ENCODE measurements at regions not wholly inside any gene's neighbourhood (a gene's known extent, or its start where the extent isn't known, plus 50 kb on each side); places are given as distances from the start of the nearest gene placed in this dataset.

GRCh38 chr6:119476554-119476953, 127.0 kb upstream of the MAN1A1 start:
- CTCF ChIA-PET: no interaction called here

DNA sequence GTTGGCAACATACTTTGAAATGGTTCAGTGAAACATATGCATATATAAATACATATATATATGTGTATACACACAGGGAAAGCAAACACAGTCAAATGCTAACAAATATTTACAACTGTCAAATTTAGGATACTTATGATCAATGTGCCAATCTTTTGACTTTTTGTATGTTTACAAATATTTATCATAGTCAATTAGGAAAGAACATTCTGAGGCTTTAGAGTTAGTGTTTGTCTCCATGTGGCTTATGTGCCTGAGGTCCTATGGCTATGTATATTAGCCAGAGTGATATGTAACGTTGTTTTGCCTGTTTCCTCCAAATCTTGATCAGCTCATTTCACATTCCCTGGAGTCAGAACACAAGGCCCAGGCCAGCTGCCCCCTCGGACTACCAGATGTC, 126.5 kb upstream of the MAN1A1 start:
- POLR2A ChIA-PET (ENCODE audit: low non-redundant PET): no interaction called here
- Histone ChIP-seq H3K27ac (ENCODE audit: low read depth, low read length, poor library complexity, severe bottlenecking) (no peak overlapping the region), H3K9me3 (ENCODE audit: low read depth, low read length, poor library complexity, severe bottlenecking) (no peaks in the 10 kb centered on the region), H3K4me3 (ENCODE audit: low read depth, low read length, poor library complexity, severe bottlenecking) (no peak overlapping the region), H3K27me3 (replicated peaks; ENCODE audit: insufficient read depth, low read depth, low read length, poor library complexity) (peaks cover 18% of the 10 kb centered on the region), H3K4me1 (ENCODE audit: insufficient read depth, low read length, poor library complexity, severe bottlenecking) (no peaks in the 10 kb centered on the region), H3K36me3 (ENCODE audit: insufficient read depth, low read length, poor library complexity, severe bottlenecking) (no peaks in the 10 kb centered on the region)
- DNase-seq (ENCODE audit: low spot score): no peak
- no peak for TF ChIP-seq CTCF (conservative IDR thresholded peaks at IDR 0.05; ENCODE audit: low read depth, low read length)
- TF ChIP-seq EZH2 (IDR thresholded peaks at IDR 0.05; ENCODE audit: borderline replicate concordance, low read depth, low read length, poor library complexity, severe bottlenecking): no peak
- intact Hi-C loops (cut with micrococcal nuclease; ENCODE audit: unreplicated experiment): no loop called here
- BruUV-seq (replicated peaks): no TSS peak
- CTCF ChIA-PET: no interaction called here

More at GRCh38 chr6:119476554-119476953, 127.0 kb upstream of the MAN1A1 start:
- TF ChIP-seq CTCF (conservative IDR thresholded peaks at IDR 0.05; ENCODE audit: low read depth, low read length): no peak
- no peak for TF ChIP-seq EZH2 (IDR thresholded peaks at IDR 0.05; ENCODE audit: borderline replicate concordance, low read depth, low read length, poor library complexity, severe bottlenecking)
- Histone ChIP-seq H3K9me3 (ENCODE audit: low read depth, low read length, poor library complexity, severe bottlenecking) (no peaks in the 10 kb centered on the region), H3K27me3 (replicated peaks; ENCODE audit: insufficient read depth, low read depth, low read length, poor library complexity) (peaks cover 14% of the 10 kb centered on the region), H3K27ac (ENCODE audit: low read depth, low read length, poor library complexity, severe bottlenecking) (no peak overlapping the region), H3K4me1 (ENCODE audit: insufficient read depth, low read length, poor library complexity, severe bottlenecking) (no peaks in the 10 kb centered on the region), H3K36me3 (ENCODE audit: insufficient read depth, low read length, poor library complexity, severe bottlenecking) (no peaks in the 10 kb centered on the region), H3K4me3 (ENCODE audit: low read depth, low read length, poor library complexity, severe bottlenecking) (no peak overlapping the region)
- no peak for DNase-seq (ENCODE audit: low spot score)
- BruUV-seq (replicated peaks): no TSS peak
- intact Hi-C loops (cut with micrococcal nuclease; ENCODE audit: unreplicated experiment): no loop called here
- POLR2A ChIA-PET (ENCODE audit: low non-redundant PET): no interaction called here

DNA sequence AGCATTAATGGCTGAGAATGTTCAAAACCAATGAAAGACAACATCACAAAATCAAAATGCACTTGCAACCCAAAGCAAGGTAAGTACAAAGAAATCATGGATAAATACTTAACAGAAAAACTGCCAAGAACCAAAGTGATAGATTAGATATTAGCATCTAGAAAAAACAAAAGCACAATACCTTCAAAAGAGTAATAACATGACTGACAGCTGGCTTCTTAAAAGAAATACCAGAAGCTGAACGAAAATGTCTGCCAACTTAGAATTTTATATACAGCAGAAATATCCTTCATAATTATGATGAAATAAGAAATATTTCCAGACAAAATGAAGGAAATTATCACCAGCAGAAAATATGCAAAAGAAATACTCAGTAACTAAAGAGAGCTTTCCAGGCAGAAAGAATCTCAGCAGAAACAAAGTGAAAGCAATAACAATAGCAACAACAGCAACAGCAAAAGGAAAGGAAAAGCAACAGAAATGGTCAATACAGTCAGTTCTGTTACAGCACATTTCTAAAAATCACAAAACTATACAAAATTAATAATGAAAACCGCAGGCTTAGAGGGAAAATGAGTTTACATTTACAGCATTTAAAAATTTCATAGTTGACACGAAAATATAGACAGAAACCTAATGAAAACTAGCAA, 121.5 kb upstream of the MAN1A1 start:
- CTCF ChIA-PET: no interaction called here
- Histone ChIP-seq H3K9me3 (ENCODE audit: low read depth, low read length, poor library complexity, severe bottlenecking) (no peaks in the 10 kb centered on the region), H3K27me3 (replicated peaks; ENCODE audit: insufficient read depth, low read depth, low read length, poor library complexity) (peaks cover 18% of the 10 kb centered on the region), H3K27ac (ENCODE audit: low read depth, low read length, poor library complexity, severe bottlenecking) (no peak overlapping the region), H3K4me1 (ENCODE audit: insufficient read depth, low read length, poor library complexity, severe bottlenecking) (no peaks in the 10 kb centered on the region), H3K36me3 (ENCODE audit: insufficient read depth, low read length, poor library complexity, severe bottlenecking) (no peaks in the 10 kb centered on the region), H3K4me3 (ENCODE audit: low read depth, low read length, poor library complexity, severe bottlenecking) (no peak overlapping the region)
- DNase-seq (ENCODE audit: low spot score): no peak
- POLR2A ChIA-PET (ENCODE audit: low non-redundant PET): interaction anchor here (0.5 kb wide), 1 partner anchor 25 kb away, joined by 3 read pairs; no protein-coding TSS in a partner anchor
- TF ChIP-seq EZH2 (IDR thresholded peaks at IDR 0.05; ENCODE audit: borderline replicate concordance, low read depth, low read length, poor library complexity, severe bottlenecking): no peak
- TF ChIP-seq CTCF (conservative IDR thresholded peaks at IDR 0.05; ENCODE audit: low read depth, low read length): no peak
- BruUV-seq (replicated peaks): no TSS peak
- intact Hi-C loops (cut with micrococcal nuclease; ENCODE audit: unreplicated experiment): no loop called here
